K562 (cell line): ENCODE measurements at regions not wholly inside any gene's neighbourhood (a gene's known extent, or its start where the extent isn't known, plus 50 kb on each side); places are given as distances from the start of the nearest gene placed in this dataset.
A peak's percentile ranks its signal among the peaks of the same experiment; 100 is the strongest.

Experiments
- ATAC-seq: fragments of 200-7000 bp; cut with Tn5 transposase; 3 replicates; pipeline ENCODE4 v1.9.1; 2020; ENCODE audit warnings: moderate library complexity
- BruUV-seq: library from RNA; stranded (reverse); fragments of 400-500 nt; replicated peaks from 2 replicates; lab custom pipeline; 2021; lab: Mats Ljungman, UMichigan
- CTCF ChIA-PET: fragments of 300-600 bp; formaldehyde crosslinking; extraction: SDS; loops from one replicate; lab custom pipeline; 2021; ENCODE audit warnings: low intra/inter-chr PET ratio; lab: Yijun Ruan, JAX
- POLR2A ChIA-PET: fragments of 300-600, 350-650 bp; sonication (Branson Sonifier 250); formaldehyde crosslinking; extraction: SDS; loops from one replicate; lab custom pipeline; 2021; ENCODE audit warnings: antibody characterized with exemption, inconsistent platforms; lab: Yijun Ruan, JAX
- DNase-seq, 4 experiments: peaks; one replicate each; pipeline versions ENCODE4 v3.0.0 to v3.0.0-alpha.2; 2011 to 2018; ENCODE audit warnings: low spot score in 3 of 4, mixed read lengths in 3 of 4; ENCODE audit errors: extremely low read depth in 1 of 4
- FAIRE-seq: peaks from 2 replicates; lab custom pipeline; 2011; peaks lifted over from hg19 to GRCh38; lab: Jason Lieb, UNC
- H2AFZ ChIP-seq: 2 replicates; pipeline ENCODE4 v1.6.0; 2011; ENCODE audit warnings: low read depth, low read length, control low read depth, inconsistent platforms
- H3K27ac ChIP-seq: fragments of 200-600 bp; 3 replicates; pipeline ENCODE4 v1.8.0; 2011; ENCODE audit warnings: low read depth, mild to moderate bottlenecking, control low read depth, inconsistent platforms, low read length, moderate library complexity, mixed read lengths; ENCODE audit errors: extremely low read depth
- H3K27me3 ChIP-seq, 2 experiments: fragments of 300-600 bp in 1 of 2; 2 replicates in 1 of 2; 3 replicates in 1 of 2; pipeline versions ENCODE4 v1.6.0 to v1.8.0; 2011; ENCODE audit warnings: inconsistent platforms in 2 of 2, low read length in 2 of 2, mild to moderate bottlenecking in 1 of 2, mixed read lengths in 1 of 2, moderate library complexity in 1 of 2; ENCODE audit not compliant: control insufficient read depth in 2 of 2, insufficient read depth in 2 of 2
- H3K36me3 ChIP-seq: fragments of 300-600 bp; 3 replicates; pipeline ENCODE4 v1.8.0; 2011; ENCODE audit warnings: mild to moderate bottlenecking, low read length, inconsistent platforms; ENCODE audit not compliant: control insufficient read depth, insufficient read depth
- H3K4me1 ChIP-seq, 2 experiments: fragments of 200-600 bp in 1 of 2; replicated peaks in 1 of 2; 2 replicates in 1 of 2; 3 replicates in 1 of 2; pipeline versions ENCODE4 v1.5.1 to v1.8.0; 2011; ENCODE audit warnings: inconsistent platforms in 2 of 2, low read length in 2 of 2, mild to moderate bottlenecking in 1 of 2, mixed read lengths in 1 of 2, moderate library complexity in 1 of 2; ENCODE audit not compliant: control insufficient read depth in 2 of 2, insufficient read depth in 2 of 2
- H3K4me2 ChIP-seq: 2 replicates; pipeline ENCODE4 v1.6.1; 2011; ENCODE audit warnings: low read length, control low read depth, inconsistent platforms, mixed read lengths; ENCODE audit not compliant: insufficient read depth
- H3K4me3 ChIP-seq: fragments of 200-600 bp; sonication (generic), shearing (Covaris generic); 2 replicates; pipeline ENCODE4 v1.5.1; 2016; ENCODE audit warnings: control low read depth, inconsistent platforms
- H3K79me2 ChIP-seq: fragments of 200-600 bp; 3 replicates; pipeline ENCODE4 v1.8.0; 2011; ENCODE audit warnings: low read length, inconsistent platforms; ENCODE audit not compliant: control insufficient read depth, insufficient read depth
- H3K9ac ChIP-seq, 2 experiments: 2 replicates each; pipeline versions ENCODE4 v1.6.0 to v1.6.1; 2011; ENCODE audit warnings: low read depth in 2 of 2, low read length in 2 of 2, control low read depth in 1 of 2, inconsistent platforms in 1 of 2, mild to moderate bottlenecking in 1 of 2, mixed read lengths in 1 of 2; ENCODE audit not compliant: insufficient read depth in 1 of 2
- H3K9me1 ChIP-seq: one replicate; pipeline ENCODE4 v1.6.0; 2011; ENCODE audit warnings: inconsistent platforms, mild to moderate bottlenecking, low read length, moderate library complexity; ENCODE audit not compliant: control insufficient read depth, insufficient read depth
- H3K9me3 ChIP-seq: replicated peaks from 2 replicates; pipeline ENCODE4 v1.5.1; 2011; ENCODE audit warnings: low read depth, low read length, inconsistent platforms; ENCODE audit not compliant: control insufficient read depth, insufficient read depth
- H4K20me1 ChIP-seq: replicated peaks from 2 replicates; pipeline ENCODE4 v1.6.1; 2011; ENCODE audit warnings: low read length, inconsistent platforms, mixed read lengths; ENCODE audit not compliant: control insufficient read depth, insufficient read depth
- ATF3 ChIP-seq, 2 experiments: fragments of 450-650 bp in 1 of 2; sonication (generic) in 1 of 2; formaldehyde crosslinking in 1 of 2; IDR thresholded peaks in 1 of 2; conservative IDR thresholded peaks in 1 of 2; 2 replicates each; pipeline versions ENCODE4 v1.6.1 to v1.8.1; 2016 to 2023; ENCODE audit warnings: mild to moderate bottlenecking in 2 of 2, moderate library complexity in 2 of 2, inconsistent platforms in 1 of 2, missing genetic modification reagents in 1 of 2
- CEBPB ChIP-seq: fragments of 450-650 bp; IDR thresholded peaks from 2 replicates; pipeline ENCODE4 v1.6.1; 2016; ENCODE audit warnings: missing genetic modification characterization, missing compliant biosample characterization
- CEBPG ChIP-seq, 3 experiments: fragments of 200-800 bp in 1 of 3; sonication (Bioruptor generic) in 1 of 3; sonication (generic) in 1 of 3; formaldehyde crosslinking in 1 of 3; IDR thresholded peaks in 2 of 3; conservative IDR thresholded peaks in 1 of 3; 2 replicates each; pipeline versions ENCODE4 v1.6.1 to v1.8.0; 2016 to 2022; ENCODE audit warnings: missing compliant biosample characterization in 2 of 3, missing genetic modification characterization in 2 of 3, mild to moderate bottlenecking in 1 of 3, missing genetic modification reagents in 1 of 3
- GATAD2B ChIP-seq: fragments of 450-650 bp; IDR thresholded peaks from 2 replicates; pipeline ENCODE4 v1.6.1; 2017; ENCODE audit warnings: mild to moderate bottlenecking, borderline replicate concordance
- PRMT5 ChIP-seq: sonication (generic); formaldehyde crosslinking; IDR thresholded peaks from 2 replicates; pipeline ENCODE4 v1.5.0; 2020; ENCODE audit warnings: missing genetic modification reagents
- WGBS: fragments of 100-300 bp; shearing (Covaris generic); methylation state at CpG from one replicate; pipeline ENCODE4 v1.1.6; 2016; ENCODE audit warnings: low coverage, mixed read lengths; ENCODE audit not compliant: insufficient coverage; ENCODE audit errors: missing lambda C conversion rate; 5-methylcytosine and 5-hydroxymethylcytosine counted together
- in situ Hi-C: fragments of 300-500 bp; cut with MboI; formaldehyde crosslinking; loops from 4 replicates; pipeline ENCODE4 v1.15.0; 2018; ENCODE audit warnings: inconsistent platforms, mixed read lengths
- intact Hi-C: fragments of 100-400 bp; cut with micrococcal nuclease; formaldehyde crosslinking; loops from 2 replicates; pipeline ENCODE4 v1.14.2; 2022

GRCh38 chr7:8963722-8964121 is 530.3 kb downstream of the NXPH1 start:
- no peaks in the 10 kb centered on the region for H3K9me3 ChIP-seq
- no peaks in the 10 kb centered on the region for H3K4me1 ChIP-seq
- ATAC-seq (no peak), FAIRE-seq (no peak)
- POLR2A ChIA-PET: no interaction called here
- TF ChIP-seq CEBPB (tag): peak; percentile 34; the same call in 1 of the 2 replicates
- no peak for TF ChIP-seq PRMT5 (CRISPR knock-in tag)
- no peak for TF ChIP-seq GATAD2B
- no peak for TF ChIP-seq CEBPG (CRISPR knock-in tag; IDR thresholded peaks at IDR 0.05)
- TF ChIP-seq CEBPG (tag; conservative IDR thresholded peaks at IDR 0.05 in 1 of 2, IDR thresholded peaks at IDR 0.05 in 1 of 2): peak; percentile 29 to 86; a peak in 2 of 4 replicates
- peak; percentile 36; the same call in 1 of the 2 replicates for TF ChIP-seq ATF3 (IDR thresholded peaks at IDR 0.05)
- no peak for TF ChIP-seq ATF3 (CRISPR knock-in tag; conservative IDR thresholded peaks at IDR 0.05)
- TF ChIP-seq, all 486 proteins: peak for 3
- in situ Hi-C loops (no loop called here), intact Hi-C loops (no loop called here)
- no peak for DNase-seq
- CTCF ChIA-PET: no interaction called here
- H3K4me2 ChIP-seq: no peak overlapping the region
- no peaks in the 10 kb centered on the region for H3K27me3 ChIP-seq
- no peak overlapping the region for H3K9ac ChIP-seq
- no peaks in the 10 kb centered on the region for H4K20me1 ChIP-seq
- no peak overlapping the region for H3K4me3 ChIP-seq
- BruUV-seq: no TSS peak
- 0% methylated on average over 2 of the region's 2 CpGs for WGBS
- no peak overlapping the region for H3K27ac ChIP-seq
- H3K36me3 ChIP-seq: no peaks in the 10 kb centered on the region
- H3K79me2 ChIP-seq: no peaks in the 10 kb centered on the region
- no peaks in the 10 kb centered on the region for H3K9me1 ChIP-seq
- H2AFZ ChIP-seq: no peak overlapping the region
